H9 (cell line): ENCODE measurements at regions not wholly inside any gene's neighbourhood (a gene's known extent, or its start where the extent isn't known, plus 50 kb on each side); places are given as distances from the start of the nearest gene placed in this dataset.

ENCODE experiments used
- DNase-seq: peaks from one replicate; pipeline ENCODE4 v3.0.0-alpha.2; 2017
- H2AFZ ChIP-seq: one replicate; pipeline ENCODE4 v1.6.1; 2013; ENCODE audit warnings: mild to moderate bottlenecking, low read length, control low read depth, moderate library complexity
- H2AK5ac ChIP-seq: 2 replicates; pipeline ENCODE4 v1.6.1; 2013; ENCODE audit warnings: low read length, control low read depth, mixed read lengths; ENCODE audit not compliant: insufficient read length
- H2BK120ac ChIP-seq: one replicate; pipeline ENCODE4 v1.6.1; 2013; ENCODE audit warnings: low read depth, mild to moderate bottlenecking, low read length, control low read depth, inconsistent platforms; ENCODE audit not compliant: poor library complexity, severe bottlenecking
- H2BK12ac ChIP-seq: 2 replicates; pipeline ENCODE4 v1.6.1; 2013; ENCODE audit warnings: low read length, control low read depth, mixed read lengths, low read depth; ENCODE audit not compliant: insufficient read length
- H2BK15ac ChIP-seq: 2 replicates; pipeline ENCODE4 v1.6.1; 2013; ENCODE audit warnings: low read depth, low read length, control low read depth
- H2BK20ac ChIP-seq: one replicate; pipeline ENCODE4 v1.6.1; 2013; ENCODE audit warnings: low read depth, mild to moderate bottlenecking, low read length, control low read depth, inconsistent platforms; ENCODE audit not compliant: poor library complexity, severe bottlenecking
- H2BK5ac ChIP-seq: 2 replicates; pipeline ENCODE4 v1.6.1; 2013; ENCODE audit warnings: low read length, control low read depth, mixed read lengths; ENCODE audit not compliant: insufficient read length
- H3K14ac ChIP-seq: 2 replicates; pipeline ENCODE4 v1.6.1; 2013; ENCODE audit warnings: low read length, control low read depth; ENCODE audit not compliant: insufficient read depth
- H3K18ac ChIP-seq: 2 replicates; pipeline ENCODE4 v1.6.1; 2013; ENCODE audit warnings: low read depth, mild to moderate bottlenecking, mixed read lengths, low read length, control low read depth; ENCODE audit not compliant: insufficient read length
- H3K23ac ChIP-seq: 2 replicates; pipeline ENCODE4 v1.6.1; 2013; ENCODE audit warnings: low read length, control low read depth, mixed read lengths, low read depth; ENCODE audit not compliant: insufficient read length
- H3K23me2 ChIP-seq: 2 replicates; pipeline ENCODE4 v1.6.1; 2013; ENCODE audit warnings: low read depth, mild to moderate bottlenecking, mixed read lengths, low read length, control low read depth; ENCODE audit not compliant: insufficient read length, poor library complexity, severe bottlenecking
- H3K27ac ChIP-seq: 2 replicates; pipeline ENCODE4 v1.5.1; 2013; ENCODE audit warnings: low read length, control low read depth, mixed read lengths, low read depth; ENCODE audit not compliant: insufficient read length
- H3K27me3 ChIP-seq: 2 replicates; pipeline ENCODE4 v1.6.1; 2013; ENCODE audit warnings: low read length, control low read depth, inconsistent platforms; ENCODE audit not compliant: insufficient read depth
- H3K4ac ChIP-seq: 2 replicates; pipeline ENCODE4 v1.6.1; 2013; ENCODE audit warnings: low read depth, mild to moderate bottlenecking, control low read depth, inconsistent platforms, low read length, moderate library complexity
- H3K4me1 ChIP-seq: 2 replicates; pipeline ENCODE4 v1.6.1; 2013; ENCODE audit warnings: low read length, control low read depth, inconsistent platforms; ENCODE audit not compliant: insufficient read depth
- H3K4me2 ChIP-seq: 2 replicates; pipeline ENCODE4 v1.6.1; 2013; ENCODE audit warnings: low read length, control low read depth, mixed read lengths; ENCODE audit not compliant: insufficient read length, insufficient read depth
- H3K56ac ChIP-seq: 2 replicates; pipeline ENCODE4 v1.6.1; 2013; ENCODE audit warnings: low read depth, mild to moderate bottlenecking, mixed read lengths, low read length, control low read depth; ENCODE audit not compliant: insufficient read length
- H3K79me1 ChIP-seq: 2 replicates; pipeline ENCODE4 v1.6.1; 2013; ENCODE audit warnings: low read depth, mild to moderate bottlenecking, moderate library complexity, low read length, control low read depth, inconsistent platforms; ENCODE audit not compliant: insufficient read depth, poor library complexity, severe bottlenecking
- H3K79me2 ChIP-seq: 2 replicates; pipeline ENCODE4 v1.6.1; 2013; ENCODE audit warnings: low read length, control low read depth, inconsistent platforms; ENCODE audit not compliant: insufficient read depth
- H3K9ac ChIP-seq: 2 replicates; pipeline ENCODE4 v1.6.1; 2013; ENCODE audit warnings: low read length, control low read depth, mixed read lengths; ENCODE audit not compliant: insufficient read length; ENCODE audit errors: extremely low read depth
- H3K9me3 ChIP-seq: one replicate; pipeline ENCODE4 v1.6.1; 2013; ENCODE audit warnings: low read depth, low read length, inconsistent platforms; ENCODE audit not compliant: control insufficient read depth
- H3T11ph ChIP-seq: one replicate; pipeline ENCODE4 v1.6.1; 2013; ENCODE audit warnings: mild to moderate bottlenecking, low read length, control low read depth, inconsistent platforms
- H4K20me1 ChIP-seq: one replicate; pipeline ENCODE4 v1.6.1; 2013; ENCODE audit not compliant: control insufficient read depth, insufficient read length, insufficient read depth
- H4K5ac ChIP-seq: 2 replicates; pipeline ENCODE4 v1.6.1; 2013; ENCODE audit warnings: low read depth, mild to moderate bottlenecking, mixed read lengths, low read length, control low read depth; ENCODE audit not compliant: insufficient read length
- H4K8ac ChIP-seq: replicated peaks from 2 replicates; pipeline ENCODE4 v1.6.1; 2013; ENCODE audit warnings: low read length, control low read depth, mixed read lengths, low read depth; ENCODE audit not compliant: insufficient read length
- H4K91ac ChIP-seq: 2 replicates; pipeline ENCODE4 v1.6.1; 2013; ENCODE audit warnings: low read depth, mild to moderate bottlenecking, moderate library complexity, mixed read lengths, low read length, control low read depth; ENCODE audit not compliant: insufficient read length
- H3K27ac Mint-ChIP-seq, 3 experiments: 2 replicates in 2 of 3; 3 replicates in 1 of 3; pipeline ENCODE4 v1.8.0; 2020 to 2021; ENCODE audit warnings: mixed read lengths in 3 of 3, mild to moderate bottlenecking in 1 of 3, moderate library complexity in 1 of 3
- H3K27me3 Mint-ChIP-seq: 2 replicates; pipeline ENCODE4 v1.8.0; 2021; ENCODE audit warnings: low read depth, mild to moderate bottlenecking, moderate library complexity, mixed read lengths
- H3K36me3 Mint-ChIP-seq, 3 experiments: 2 replicates in 2 of 3; 3 replicates in 1 of 3; pipeline ENCODE4 v1.8.0; 2020 to 2021; ENCODE audit warnings: low read depth in 3 of 3, mixed read lengths in 3 of 3; ENCODE audit not compliant: insufficient read depth in 1 of 3
- H3K4me1 Mint-ChIP-seq, 2 experiments: 2 replicates each; pipeline ENCODE4 v1.8.0; 2020; ENCODE audit warnings: mixed read lengths in 2 of 2
- H3K4me3 Mint-ChIP-seq, 2 experiments: 2 replicates in 1 of 2; 3 replicates in 1 of 2; pipeline ENCODE4 v1.8.0; 2020 to 2021; ENCODE audit warnings: mild to moderate bottlenecking in 2 of 2, mixed read lengths in 2 of 2, moderate library complexity in 1 of 2
- H3K9me3 Mint-ChIP-seq, 2 experiments: 2 replicates in 1 of 2; 3 replicates in 1 of 2; pipeline ENCODE4 v1.8.0; 2020; ENCODE audit warnings: mild to moderate bottlenecking in 2 of 2, mixed read lengths in 2 of 2, moderate library complexity in 1 of 2
- whole genome bisulfite sequencing: extraction: QIAGEN DNeasy Blood & Tissue Kit; methylation state at CpG from one replicate; pipeline ENCODE4 v1.1.7; 2013; ENCODE audit warnings: missing lambda C conversion rate, low lambda C conversion rate, mixed read lengths; ENCODE audit not compliant: insufficient read length; ENCODE audit errors: extremely low coverage; 5-methylcytosine and 5-hydroxymethylcytosine counted together
- TF ChIP-seq, protein P1 (sequence below): fragments of 200-600 bp; sonication (generic); conservative IDR thresholded peaks from 3 replicates; pipeline ENCODE4 v1.8.0; 2021; ENCODE audit warnings: antibody characterized with exemption, mild to moderate bottlenecking

- Mint-ChIP-seq H3K27me3 (no peaks in the 10 kb centered on the region), H3K36me3 (no peaks in the 10 kb centered on the region), H3K9me3 (no peaks in the 10 kb centered on the region; a peak in 1 of 5 replicates), H3K4me1 (peaks cover 0 to 2% of the 10 kb centered on the region in 2 experiments; a peak in 1 of 4 replicates), H3K27ac (no peak overlapping the region), H3K4me3 (no peak overlapping the region)
- Histone ChIP-seq H2BK12ac (no peak overlapping the region), H3K23me2 (no peaks in the 10 kb centered on the region), H4K5ac (no peak overlapping the region), H3K4me2 (no peak overlapping the region), H3T11ph (no peak overlapping the region), H4K91ac (no peak overlapping the region), H3K9ac (no peak overlapping the region), H3K18ac (no peak overlapping the region), H3K23ac (no peak overlapping the region), H3K4ac (no peak overlapping the region), H4K8ac (no peak overlapping the region), H3K27ac (no peak overlapping the region), H2BK20ac (no peak overlapping the region), H3K27me3 (no peaks in the 10 kb centered on the region), H4K20me1 (no peaks in the 10 kb centered on the region), H2AFZ (no peak overlapping the region), H3K4me1 (no peaks in the 10 kb centered on the region), H2BK120ac (no peak overlapping the region), H3K14ac (no peak overlapping the region), H3K79me2 (no peaks in the 10 kb centered on the region), H2BK5ac (no peak overlapping the region), H2BK15ac (no peak overlapping the region), H3K9me3 (no peaks in the 10 kb centered on the region), H3K79me1 (no peaks in the 10 kb centered on the region), H2AK5ac (no peak overlapping the region), H3K56ac (no peak overlapping the region)
- TF ChIP-seq, protein P1, sequence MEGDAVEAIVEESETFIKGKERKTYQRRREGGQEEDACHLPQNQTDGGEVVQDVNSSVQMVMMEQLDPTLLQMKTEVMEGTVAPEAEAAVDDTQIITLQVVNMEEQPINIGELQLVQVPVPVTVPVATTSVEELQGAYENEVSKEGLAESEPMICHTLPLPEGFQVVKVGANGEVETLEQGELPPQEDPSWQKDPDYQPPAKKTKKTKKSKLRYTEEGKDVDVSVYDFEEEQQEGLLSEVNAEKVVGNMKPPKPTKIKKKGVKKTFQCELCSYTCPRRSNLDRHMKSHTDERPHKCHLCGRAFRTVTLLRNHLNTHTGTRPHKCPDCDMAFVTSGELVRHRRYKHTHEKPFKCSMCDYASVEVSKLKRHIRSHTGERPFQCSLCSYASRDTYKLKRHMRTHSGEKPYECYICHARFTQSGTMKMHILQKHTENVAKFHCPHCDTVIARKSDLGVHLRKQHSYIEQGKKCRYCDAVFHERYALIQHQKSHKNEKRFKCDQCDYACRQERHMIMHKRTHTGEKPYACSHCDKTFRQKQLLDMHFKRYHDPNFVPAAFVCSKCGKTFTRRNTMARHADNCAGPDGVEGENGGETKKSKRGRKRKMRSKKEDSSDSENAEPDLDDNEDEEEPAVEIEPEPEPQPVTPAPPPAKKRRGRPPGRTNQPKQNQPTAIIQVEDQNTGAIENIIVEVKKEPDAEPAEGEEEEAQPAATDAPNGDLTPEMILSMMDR, result no peak
- WGBS, result no CpG with 5 or more reads among the region's 3 CpGs
- no peak for DNase-seq
These were observed 131.4 kb upstream of the MAN2A1 start for GRCh38 chr5:109558364-109558763.
